Ascending aorta (tissue), 2 donors: ENCODE measurements at regions not wholly inside any gene's neighbourhood (a gene's known extent, or its start where the extent isn't known, plus 50 kb on each side); places are given as distances from the start of the nearest gene placed in this dataset.

Source experiments
- DNase-seq, 2 donors: peaks; one replicate each; pipeline ENCODE4 v3.0.0-alpha.2; 2019; ENCODE audit warnings: low spot score in 2 of 2
- H3K27ac ChIP-seq, 2 donors: fragments of 200-600 bp; sonication (generic); one replicate each; pipeline ENCODE4 v1.5.1; 2016 to 2017; ENCODE audit warnings: mild to moderate bottlenecking in 1 of 2
- H3K27me3 ChIP-seq: fragments of 200-600 bp; sonication (generic); one replicate; pipeline ENCODE4 v1.5.1; 2017
- H3K36me3 ChIP-seq, 2 donors: fragments of 200-600 bp; sonication (generic); one replicate each; pipeline ENCODE4 v1.5.1; 2016
- H3K4me1 ChIP-seq, 2 donors: fragments of 200-600 bp; sonication (generic); one replicate each; pipeline ENCODE4 v1.5.1; 2016 to 2017; ENCODE audit warnings: mild to moderate bottlenecking in 1 of 2
- H3K4me3 ChIP-seq, 2 donors: fragments of 200-600 bp; sonication (generic); one replicate each; pipeline ENCODE4 v1.5.1; 2016 to 2017; ENCODE audit warnings: mild to moderate bottlenecking in 1 of 2
- H3K9me3 ChIP-seq, 2 donors: fragments of 200-600 bp; sonication (generic); one replicate each; pipeline ENCODE4 v1.5.1; 2016
- CTCF ChIP-seq, 3 experiments: fragments of 200-600 bp in 2 of 3; fragments of 450-650 bp in 1 of 3; sonication (generic) in 2 of 3; IDR thresholded peaks; one replicate each; pipeline ENCODE4 v1.5.1; 2016 to 2019; ENCODE audit warnings: antibody characterized with exemption in 3 of 3, mild to moderate bottlenecking in 1 of 3, moderate library complexity in 1 of 3
- intact Hi-C: fragments of 100-400 bp; cut with DNase I; formaldehyde crosslinking; loops from one replicate; pipeline ENCODE4 v1.15.1; 2023

- Histone ChIP-seq H3K27me3 (no peaks in the 10 kb centered on the region), H3K27ac (no peak overlapping the region), H3K4me1 (no peaks in the 10 kb centered on the region), H3K9me3 (no peaks in the 10 kb centered on the region), H3K4me3 (no peak overlapping the region), H3K36me3 (no peaks in the 10 kb centered on the region)
- no peak for DNase-seq
- no peak for TF ChIP-seq CTCF (IDR thresholded peaks at IDR 0.05)
- intact Hi-C loops = no loop called here
These were observed 110.6 kb downstream of the RAB11FIP2 start for GRCh38 chr10:117936141-117936540.

GRCh38 chr10:117936566-117936965 is 110.2 kb downstream of the RAB11FIP2 start:
- DNase-seq = no peak
- TF ChIP-seq CTCF (IDR thresholded peaks at IDR 0.05) = no peak
- no peaks in the 10 kb centered on the region for H3K36me3 ChIP-seq
- intact Hi-C loops = no loop called here
- H3K27me3 ChIP-seq = no peaks in the 10 kb centered on the region
- H3K4me3 ChIP-seq = no peak overlapping the region
- no peaks in the 10 kb centered on the region for H3K9me3 ChIP-seq
- no peak overlapping the region for H3K27ac ChIP-seq
- H3K4me1 ChIP-seq = no peaks in the 10 kb centered on the region

DNA sequence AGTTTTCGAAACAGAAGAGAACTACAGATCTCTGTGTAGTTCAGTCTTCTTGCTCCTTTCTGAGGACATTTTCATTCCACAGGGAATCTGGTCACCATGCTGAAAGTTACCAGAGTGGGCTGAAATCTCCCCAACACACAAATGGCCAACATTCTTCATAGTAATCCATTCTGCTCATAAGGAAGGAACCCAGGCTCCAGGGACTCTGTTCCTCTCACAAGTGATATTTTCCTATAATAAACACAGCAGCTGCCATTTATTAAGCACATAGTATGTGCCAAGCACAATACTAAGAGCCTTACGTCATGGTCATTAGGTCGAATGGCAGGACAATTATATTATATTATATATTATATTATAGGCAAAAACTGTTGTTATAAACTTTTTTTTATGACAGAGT is 109.8 kb downstream of the RAB11FIP2 start:
- H3K27me3 ChIP-seq = no peaks in the 10 kb centered on the region
- no peaks in the 10 kb centered on the region for H3K36me3 ChIP-seq
- no peaks in the 10 kb centered on the region for H3K4me1 ChIP-seq
- no peak overlapping the region for H3K4me3 ChIP-seq
- no peak overlapping the region for H3K27ac ChIP-seq
- H3K9me3 ChIP-seq = no peaks in the 10 kb centered on the region
- intact Hi-C loops = no loop called here
- no peak for DNase-seq
- no peak for TF ChIP-seq CTCF (IDR thresholded peaks at IDR 0.05)

DNA sequence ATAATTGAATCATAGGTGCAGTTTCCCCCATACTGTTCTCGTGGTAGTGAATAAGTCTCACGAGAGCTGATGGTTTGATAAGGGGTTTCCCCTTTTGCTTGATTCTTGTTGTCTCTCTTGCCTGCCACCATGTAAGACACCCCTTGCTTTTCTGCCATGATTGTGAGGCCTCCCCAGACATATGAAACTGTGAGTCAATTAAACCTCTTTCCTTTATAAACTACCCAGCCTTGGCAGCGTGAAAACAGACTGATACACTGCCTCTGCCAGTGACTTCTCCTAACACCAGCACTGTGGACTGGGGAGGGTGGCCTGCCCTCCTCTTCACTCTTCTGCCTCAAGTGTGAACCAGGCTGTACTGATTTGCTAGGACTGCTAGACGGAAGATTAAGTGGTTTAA is 108.6 kb downstream of the RAB11FIP2 start:
- no peak for TF ChIP-seq CTCF (IDR thresholded peaks at IDR 0.05)
- H3K4me3 ChIP-seq = no peak overlapping the region
- no peaks in the 10 kb centered on the region for H3K27me3 ChIP-seq
- DNase-seq = no peak
- H3K9me3 ChIP-seq = no peaks in the 10 kb centered on the region
- no peaks in the 10 kb centered on the region for H3K4me1 ChIP-seq
- H3K27ac ChIP-seq = no peak overlapping the region
- intact Hi-C loops = no loop called here
- no peaks in the 10 kb centered on the region for H3K36me3 ChIP-seq

DNA sequence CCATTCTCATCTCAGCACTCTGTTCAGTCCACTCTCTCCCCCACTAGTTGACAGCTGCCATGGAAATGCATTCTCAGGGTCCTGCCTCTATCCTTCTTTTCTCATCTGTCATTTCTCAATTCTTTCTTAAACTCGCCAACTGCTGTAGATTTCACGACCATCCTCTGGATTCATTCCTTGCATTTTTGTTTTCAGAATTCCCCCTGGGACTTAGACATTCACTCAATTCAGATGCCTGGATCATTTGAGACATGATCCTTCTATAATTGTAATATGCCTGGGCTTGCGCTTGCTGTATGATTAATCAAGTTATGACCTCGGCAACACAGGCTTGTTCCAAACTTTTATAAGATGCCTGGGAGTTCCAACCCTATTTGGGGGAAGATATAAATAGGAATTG is 104.5 kb downstream of the RAB11FIP2 start:
- intact Hi-C loops = no loop called here
- Histone ChIP-seq H3K9me3 (no peaks in the 10 kb centered on the region), H3K4me3 (no peak overlapping the region), H3K27ac (no peak overlapping the region), H3K36me3 (no peaks in the 10 kb centered on the region), H3K4me1 (no peaks in the 10 kb centered on the region), H3K27me3 (no peaks in the 10 kb centered on the region)
- TF ChIP-seq CTCF (IDR thresholded peaks at IDR 0.05) = no peak
- DNase-seq = no peak

- no peaks in the 10 kb centered on the region for H3K4me1 ChIP-seq
- intact Hi-C loops = no loop called here
- TF ChIP-seq CTCF (IDR thresholded peaks at IDR 0.05) = no peak
These were observed 101.9 kb downstream of the RAB11FIP2 start for GRCh38 chr10:117944676-117945447.

More at GRCh38 chr10:117944676-117945447, 101.9 kb downstream of the RAB11FIP2 start:
- no peak overlapping the region for H3K4me3 ChIP-seq
- H3K9me3 ChIP-seq = no peaks in the 10 kb centered on the region
- H3K27me3 ChIP-seq = no peaks in the 10 kb centered on the region
- H3K36me3 ChIP-seq = no peaks in the 10 kb centered on the region
- DNase-seq = no peak
- no peak overlapping the region for H3K27ac ChIP-seq
